Fibroblast of lung (primary cell): ENCODE measurements at regions not wholly inside any gene's neighbourhood (a gene's known extent, or its start where the extent isn't known, plus 50 kb on each side); places are given as distances from the start of the nearest gene placed in this dataset.

ENCODE experiments used
- DNase-seq, 2 donors: peaks; one replicate each; pipeline versions ENCODE4 v3.0.0 to v3.0.0-alpha.2; 2010; ENCODE audit warnings: low read depth in 2 of 2
- H2AFZ ChIP-seq: 2 replicates; pipeline ENCODE4 v1.5.1; 2012; ENCODE audit warnings: low read length, control low read depth, inconsistent platforms
- H3K27ac ChIP-seq: 2 replicates; pipeline ENCODE4 v1.5.1; 2011; ENCODE audit warnings: low read length, control low read depth; ENCODE audit not compliant: insufficient read depth
- H3K27me3 ChIP-seq: 2 replicates; pipeline ENCODE4 v1.5.1; 2011; ENCODE audit warnings: mild to moderate bottlenecking, low read length; ENCODE audit not compliant: control insufficient read depth, insufficient read depth
- H3K36me3 ChIP-seq: 2 replicates; pipeline ENCODE4 v1.5.1; 2011; ENCODE audit warnings: low read length; ENCODE audit not compliant: control insufficient read depth, insufficient read depth
- H3K4me1 ChIP-seq: 2 replicates; pipeline ENCODE4 v1.5.1; 2011; ENCODE audit warnings: low read length; ENCODE audit not compliant: control insufficient read depth, insufficient read depth; ENCODE audit errors: extremely low read depth
- H3K4me2 ChIP-seq: 2 replicates; pipeline ENCODE4 v1.5.1; 2011; ENCODE audit warnings: low read length, control low read depth; ENCODE audit not compliant: insufficient read depth; ENCODE audit errors: extremely low read depth
- H3K4me3 ChIP-seq, 4 experiments: fragments of 200-600 bp in 1 of 4; sonication (generic) in 1 of 4; replicated peaks in 1 of 4; 2 replicates each; pipeline ENCODE4 v1.5.1; 2011 to 2016; ENCODE audit warnings: low read length in 4 of 4, low read depth in 3 of 4, mild to moderate bottlenecking in 3 of 4, control low read depth in 2 of 4, inconsistent platforms in 1 of 4, mixed read lengths in 1 of 4; ENCODE audit not compliant: insufficient read depth in 1 of 4; ENCODE audit errors: control extremely low read depth in 1 of 4
- H3K79me2 ChIP-seq: 2 replicates; pipeline ENCODE4 v1.5.1; 2012; ENCODE audit warnings: mild to moderate bottlenecking, low read length, inconsistent platforms; ENCODE audit not compliant: control insufficient read depth, insufficient read depth
- H3K9ac ChIP-seq: 2 replicates; pipeline ENCODE4 v1.5.1; 2011; ENCODE audit warnings: mild to moderate bottlenecking, low read length, control low read depth; ENCODE audit not compliant: insufficient read depth
- H3K9me3 ChIP-seq: 2 replicates; pipeline ENCODE4 v1.5.1; 2012; ENCODE audit warnings: low read depth, low read length; ENCODE audit not compliant: control insufficient read depth, insufficient read depth
- H4K20me1 ChIP-seq: 2 replicates; pipeline ENCODE4 v1.5.1; 2011; ENCODE audit warnings: low read length; ENCODE audit not compliant: control insufficient read depth, insufficient read depth; ENCODE audit errors: extremely low read depth
- EZH2 ChIP-seq: IDR thresholded peaks from 2 replicates; pipeline ENCODE4 v1.5.1; 2012; ENCODE audit warnings: low read length, control low read depth, mild to moderate bottlenecking; ENCODE audit errors: missing control alignments
- TF ChIP-seq, protein P1 (sequence below), 2 donors: IDR thresholded peaks in 1 of 2; conservative IDR thresholded peaks in 1 of 2; 1 replicate in 1 of 2; 2 replicates in 1 of 2; pipeline ENCODE4 v1.5.1; 2011 to 2012; ENCODE audit warnings: low read length in 2 of 2, control low read depth in 1 of 2, inconsistent platforms in 1 of 2, low read depth in 1 of 2, mild to moderate bottlenecking in 1 of 2

GRCh38 chr3:126264952-126265351 lies 84.6 kb upstream of the ALDH1L1 start:
- no peak overlapping the region for H3K4me2 ChIP-seq
- no peaks in the 10 kb centered on the region for H3K27me3 ChIP-seq
- TF ChIP-seq EZH2, result no peak
- TF ChIP-seq, protein P1, sequence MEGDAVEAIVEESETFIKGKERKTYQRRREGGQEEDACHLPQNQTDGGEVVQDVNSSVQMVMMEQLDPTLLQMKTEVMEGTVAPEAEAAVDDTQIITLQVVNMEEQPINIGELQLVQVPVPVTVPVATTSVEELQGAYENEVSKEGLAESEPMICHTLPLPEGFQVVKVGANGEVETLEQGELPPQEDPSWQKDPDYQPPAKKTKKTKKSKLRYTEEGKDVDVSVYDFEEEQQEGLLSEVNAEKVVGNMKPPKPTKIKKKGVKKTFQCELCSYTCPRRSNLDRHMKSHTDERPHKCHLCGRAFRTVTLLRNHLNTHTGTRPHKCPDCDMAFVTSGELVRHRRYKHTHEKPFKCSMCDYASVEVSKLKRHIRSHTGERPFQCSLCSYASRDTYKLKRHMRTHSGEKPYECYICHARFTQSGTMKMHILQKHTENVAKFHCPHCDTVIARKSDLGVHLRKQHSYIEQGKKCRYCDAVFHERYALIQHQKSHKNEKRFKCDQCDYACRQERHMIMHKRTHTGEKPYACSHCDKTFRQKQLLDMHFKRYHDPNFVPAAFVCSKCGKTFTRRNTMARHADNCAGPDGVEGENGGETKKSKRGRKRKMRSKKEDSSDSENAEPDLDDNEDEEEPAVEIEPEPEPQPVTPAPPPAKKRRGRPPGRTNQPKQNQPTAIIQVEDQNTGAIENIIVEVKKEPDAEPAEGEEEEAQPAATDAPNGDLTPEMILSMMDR (conservative IDR thresholded peaks at IDR 0.05 in 1 of 2, IDR thresholded peaks at IDR 0.05 in 1 of 2; ENCODE audit: low read depth in 1 of 2, low read length in 2 of 2), result no peak
- H3K27ac ChIP-seq, result no peak overlapping the region
- no peaks in the 10 kb centered on the region for H3K36me3 ChIP-seq
- no peak overlapping the region for H3K4me3 ChIP-seq
- H3K9ac ChIP-seq, result no peak overlapping the region
- no peak for DNase-seq
- no peak overlapping the region for H2AFZ ChIP-seq
- H3K4me1 ChIP-seq, result peaks cover 8% of the 10 kb centered on the region
- no peaks in the 10 kb centered on the region for H3K79me2 ChIP-seq
- no peaks in the 10 kb centered on the region for H4K20me1 ChIP-seq
- H3K9me3 ChIP-seq, result no peaks in the 10 kb centered on the region

DNA sequence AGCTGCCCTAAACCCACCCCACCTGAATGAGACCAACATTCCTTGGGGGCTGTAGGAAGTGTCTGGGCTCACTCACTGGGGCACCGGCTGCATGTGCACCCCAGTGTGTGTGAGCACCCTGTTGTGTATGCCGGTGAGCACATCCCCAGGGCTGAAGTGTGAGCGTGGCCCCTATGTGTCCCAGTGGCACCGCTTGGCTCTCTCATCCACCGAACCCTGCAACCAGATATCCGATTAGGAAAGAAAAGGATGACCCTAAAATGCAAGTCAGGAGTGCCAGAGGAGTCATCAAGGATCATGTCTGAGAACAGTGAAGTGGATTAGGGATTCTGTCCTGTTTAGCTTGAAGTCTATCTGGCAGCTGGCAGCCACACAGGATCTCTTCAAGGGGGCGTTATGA lies 84.0 kb upstream of the ALDH1L1 start:
- H3K4me1 ChIP-seq, result peaks cover 8% of the 10 kb centered on the region
- no peaks in the 10 kb centered on the region for H3K9me3 ChIP-seq
- no peak overlapping the region for H2AFZ ChIP-seq
- H3K36me3 ChIP-seq, result no peaks in the 10 kb centered on the region
- H3K4me3 ChIP-seq, result no peak overlapping the region
- H3K27me3 ChIP-seq, result no peaks in the 10 kb centered on the region
- no peak overlapping the region for H3K27ac ChIP-seq
- DNase-seq, result no peak
- H3K9ac ChIP-seq, result no peak overlapping the region
- TF ChIP-seq, protein P1 (conservative IDR thresholded peaks at IDR 0.05 in 1 of 2, IDR thresholded peaks at IDR 0.05 in 1 of 2; ENCODE audit: low read depth in 1 of 2, low read length in 2 of 2), result no peak
- no peak for TF ChIP-seq EZH2
- no peaks in the 10 kb centered on the region for H4K20me1 ChIP-seq
- no peaks in the 10 kb centered on the region for H3K79me2 ChIP-seq
- no peak overlapping the region for H3K4me2 ChIP-seq

DNA sequence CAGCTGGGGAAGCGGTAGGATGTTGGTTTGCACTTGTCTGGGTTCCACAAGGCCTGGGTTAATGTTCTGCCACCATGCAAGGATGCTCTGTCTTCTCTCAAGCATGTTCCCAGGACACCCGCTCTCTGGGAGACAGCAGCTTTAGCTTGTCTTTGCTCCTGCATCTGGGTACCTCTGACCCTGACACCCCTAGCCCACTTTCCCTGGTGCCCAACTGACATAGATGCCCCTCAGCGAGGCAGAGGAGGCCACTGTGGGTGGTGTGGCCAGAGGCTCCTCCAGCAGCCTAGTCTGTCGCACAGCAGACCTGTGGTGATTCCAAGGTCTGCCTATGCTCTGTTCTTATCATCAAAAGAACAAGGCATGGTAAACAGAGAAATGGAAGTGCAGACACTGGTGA lies 83.6 kb upstream of the ALDH1L1 start:
- Histone ChIP-seq H3K4me3 (no peak overlapping the region), H3K36me3 (no peaks in the 10 kb centered on the region), H4K20me1 (no peaks in the 10 kb centered on the region), H3K4me1 (peaks cover 8% of the 10 kb centered on the region), H3K9me3 (no peaks in the 10 kb centered on the region), H3K79me2 (no peaks in the 10 kb centered on the region), H2AFZ (no peak overlapping the region), H3K4me2 (no peak overlapping the region), H3K27ac (no peak overlapping the region), H3K9ac (no peak overlapping the region), H3K27me3 (no peaks in the 10 kb centered on the region)
- DNase-seq, result no peak
- TF ChIP-seq, protein P1 (conservative IDR thresholded peaks at IDR 0.05 in 1 of 2, IDR thresholded peaks at IDR 0.05 in 1 of 2; ENCODE audit: low read depth in 1 of 2, low read length in 2 of 2), result no peak
- no peak for TF ChIP-seq EZH2
